IMR-90 (cell line): ENCODE measurements at regions not wholly inside any gene's neighbourhood (a gene's known extent, or its start where the extent isn't known, plus 50 kb on each side); places are given as distances from the start of the nearest gene placed in this dataset.

Experiments
- ATAC-seq: fragments of 200-7000 bp; cut with Tn5 transposase; 2 replicates; pipeline ENCODE4 v1.9.1; 2020; ENCODE audit warnings: low read depth, mild to moderate bottlenecking, moderate library complexity
- BruUV-seq: library from RNA; stranded (reverse); fragments of 400-500 nt; replicated peaks from 2 replicates; lab custom pipeline; 2021; lab: Mats Ljungman, UMichigan
- CTCF ChIA-PET: fragments of 300-600 bp; formaldehyde crosslinking; extraction: SDS; loops from one replicate; lab custom pipeline; 2021; ENCODE audit warnings: antibody characterized with exemption; lab: Yijun Ruan, JAX
- POLR2A ChIA-PET: fragments of 300-600 bp; sonication (Branson Sonifier 250); formaldehyde crosslinking; loops from one replicate; lab custom pipeline; 2022; ENCODE audit warnings: antibody characterized with exemption; ENCODE audit not compliant: unreplicated experiment; lab: Charles Lee
- DNase-seq: peaks from one replicate; pipeline ENCODE4 v3.0.0; 2013
- H2AFZ ChIP-seq: replicated peaks from 2 replicates; pipeline ENCODE3; 2013; ENCODE audit warnings: low read length, mild to moderate bottlenecking; ENCODE audit not compliant: poor library complexity
- H2AK5ac ChIP-seq: 2 replicates; pipeline ENCODE4 v1.6.1; 2013; ENCODE audit warnings: low read depth, low read length, inconsistent platforms
- H2AK9ac ChIP-seq: replicated peaks from 2 replicates; pipeline ENCODE3; 2013; ENCODE audit warnings: mild to moderate bottlenecking, low read depth, low read length, moderate library complexity; ENCODE audit not compliant: poor library complexity
- H2BK120ac ChIP-seq: 2 replicates; pipeline ENCODE4 v1.6.1; 2013; ENCODE audit warnings: low read depth, low read length, inconsistent platforms
- H2BK15ac ChIP-seq: 3 replicates; pipeline ENCODE4 v1.6.1; 2013; ENCODE audit warnings: low read depth, low read length, inconsistent platforms
- H2BK20ac ChIP-seq: 2 replicates; pipeline ENCODE4 v1.6.1; 2013; ENCODE audit warnings: low read depth, mild to moderate bottlenecking, inconsistent platforms, low read length, moderate library complexity
- H2BK5ac ChIP-seq: 2 replicates; pipeline ENCODE4 v1.6.1; 2013; ENCODE audit warnings: mild to moderate bottlenecking, low read depth, low read length, inconsistent platforms; ENCODE audit not compliant: poor library complexity, severe bottlenecking
- H3K14ac ChIP-seq: replicated peaks from 2 replicates; pipeline ENCODE4 v1.6.1; 2013; ENCODE audit warnings: low read depth, low read length, inconsistent platforms
- H3K18ac ChIP-seq: 2 replicates; pipeline ENCODE4 v1.6.1; 2013; ENCODE audit warnings: low read depth, low read length, control low read depth
- H3K23ac ChIP-seq: 2 replicates; pipeline ENCODE4 v1.6.1; 2013; ENCODE audit warnings: low read depth, low read length, inconsistent platforms
- H3K27ac ChIP-seq: 2 replicates; pipeline ENCODE4 v1.5.1; 2013; ENCODE audit warnings: mild to moderate bottlenecking, control low read depth, low read length; ENCODE audit not compliant: insufficient read depth
- H3K27me3 ChIP-seq: 2 replicates; pipeline ENCODE4 v1.6.1; 2013; ENCODE audit warnings: low read length; ENCODE audit not compliant: control insufficient read depth, insufficient read depth
- H3K36me3 ChIP-seq: 2 replicates; pipeline ENCODE4 v1.6.1; 2013; ENCODE audit warnings: low read length, mixed read lengths; ENCODE audit not compliant: control insufficient read depth, insufficient read depth
- H3K4ac ChIP-seq: 2 replicates; pipeline ENCODE4 v1.6.1; 2013; ENCODE audit warnings: low read depth, low read length, inconsistent platforms
- H3K4me1 ChIP-seq: 2 replicates; pipeline ENCODE4 v1.6.1; 2013; ENCODE audit warnings: low read length, mixed read lengths; ENCODE audit not compliant: control insufficient read depth, insufficient read depth
- H3K4me2 ChIP-seq: 2 replicates; pipeline ENCODE4 v1.6.1; 2013; ENCODE audit warnings: low read depth, mild to moderate bottlenecking, control low read depth, low read length, moderate library complexity
- H3K4me3 ChIP-seq: 2 replicates; pipeline ENCODE4 v1.5.1; 2013; ENCODE audit warnings: low read depth, mild to moderate bottlenecking, control low read depth, low read length, moderate library complexity; ENCODE audit not compliant: insufficient read depth
- H3K56ac ChIP-seq: 2 replicates; pipeline ENCODE4 v1.6.1; 2013; ENCODE audit warnings: low read length, inconsistent platforms; ENCODE audit not compliant: insufficient read depth; ENCODE audit errors: extremely low read depth
- H3K79me1 ChIP-seq, 2 experiments: 2 replicates each; pipeline ENCODE4 v1.6.1; 2013; ENCODE audit warnings: low read length in 2 of 2, inconsistent platforms in 1 of 2, low read depth in 1 of 2
- H3K9ac ChIP-seq: 2 replicates; pipeline ENCODE4 v1.6.1; 2013; ENCODE audit warnings: low read depth, low read length, control low read depth
- H3K9me1 ChIP-seq: 2 replicates; pipeline ENCODE4 v1.6.1; 2013; ENCODE audit warnings: low read length, inconsistent platforms; ENCODE audit not compliant: insufficient read depth
- H3K9me3 ChIP-seq: 2 replicates; pipeline ENCODE4 v1.6.1; 2013; ENCODE audit warnings: low read length; ENCODE audit not compliant: control insufficient read depth, insufficient read depth
- H4K20me1 ChIP-seq: 2 replicates; pipeline ENCODE4 v1.6.1; 2013; ENCODE audit warnings: low read length, inconsistent platforms; ENCODE audit not compliant: insufficient read depth
- H4K5ac ChIP-seq: 2 replicates; pipeline ENCODE4 v1.6.1; 2013; ENCODE audit warnings: mild to moderate bottlenecking, low read depth, low read length, control low read depth
- H4K8ac ChIP-seq, 2 experiments: 2 replicates each; pipeline ENCODE4 v1.6.1; 2013; ENCODE audit warnings: low read depth in 2 of 2, low read length in 2 of 2, control low read depth in 1 of 2, inconsistent platforms in 1 of 2
- H4K91ac ChIP-seq: 2 replicates; pipeline ENCODE4 v1.6.1; 2013; ENCODE audit warnings: low read depth, low read length, inconsistent platforms; ENCODE audit not compliant: insufficient read depth
- CEBPB ChIP-seq: IDR thresholded peaks from 2 replicates; pipeline ENCODE4 v1.6.1; 2012; ENCODE audit warnings: low read depth, low read length, improper control_type of control experiment
- CHD1 ChIP-seq: IDR thresholded peaks from 2 replicates; pipeline ENCODE4 v1.6.1; 2012; ENCODE audit warnings: low read depth, low read length, improper control_type of control experiment
- CTCF ChIP-seq: conservative IDR thresholded peaks from 2 replicates; pipeline ENCODE4 v1.5.1; 2012; ENCODE audit warnings: mild to moderate bottlenecking, low read depth, low read length, improper control_type of control experiment
- FOS ChIP-seq: fragments of 150-350 bp; IDR thresholded peaks from 2 replicates; pipeline ENCODE4 v1.6.1; 2016; ENCODE audit warnings: low read depth, low read length
- MAFK ChIP-seq: IDR thresholded peaks from 2 replicates; pipeline ENCODE4 v1.6.1; 2012; ENCODE audit warnings: low read depth, low read length, improper control_type of control experiment
- MXI1 ChIP-seq: IDR thresholded peaks from 2 replicates; pipeline ENCODE4 v1.6.1; 2012; ENCODE audit warnings: low read depth, mild to moderate bottlenecking, low read length, moderate library complexity, borderline replicate concordance
- NFE2L2 ChIP-seq: fragments of 150-350 bp; IDR thresholded peaks from 2 replicates; pipeline ENCODE4 v1.6.1; 2016; ENCODE audit warnings: low read depth, mild to moderate bottlenecking, low read length
- POLR2A ChIP-seq: IDR thresholded peaks from 2 replicates; pipeline ENCODE4 v1.6.1; 2012; ENCODE audit warnings: mild to moderate bottlenecking, low read depth, low read length
- RAD21 ChIP-seq: IDR thresholded peaks from 2 replicates; pipeline ENCODE4 v1.6.1; 2012; ENCODE audit warnings: low read length, improper control_type of control experiment
- RCOR1 ChIP-seq: IDR thresholded peaks from 2 replicates; pipeline ENCODE4 v1.6.1; 2012; ENCODE audit warnings: mild to moderate bottlenecking, low read length, improper control_type of control experiment; ENCODE audit not compliant: insufficient replicate concordance
- SMC3 ChIP-seq: fragments of 150-350 bp; IDR thresholded peaks from 2 replicates; pipeline ENCODE4 v1.6.1; 2016; ENCODE audit warnings: low read depth, mild to moderate bottlenecking, antibody characterized with exemption, low read length, moderate library complexity
- WGBS, 2 experiments: methylation state at CpG; one replicate each; pipeline versions ENCODE4 v1.1.5 to v1.1.7; 2013; ENCODE audit warnings: missing lambda C conversion rate in 2 of 2; ENCODE audit not compliant: insufficient read length in 1 of 2; ENCODE audit errors: extremely low coverage in 2 of 2; 5-methylcytosine and 5-hydroxymethylcytosine counted together
- dilution Hi-C: fragments of 300-500 bp; cut with HindIII; formaldehyde crosslinking; loops from one replicate; pipeline ENCODE4 v1.14.3; 2018; ENCODE audit warnings: low sequenced_read_pairs; ENCODE audit not compliant: unreplicated experiment
- in situ Hi-C: fragments of 300-500 bp; cut with MboI; formaldehyde crosslinking; loops from 3 replicates; pipeline ENCODE4 v1.14.3; 2019; ENCODE audit warnings: low sequenced_read_pairs, inconsistent platforms, mixed read lengths
- intact Hi-C: fragments of 100-400 bp; cut with micrococcal nuclease; formaldehyde crosslinking; loops from 2 replicates; pipeline ENCODE4 v1.10.0; 2022

DNA sequence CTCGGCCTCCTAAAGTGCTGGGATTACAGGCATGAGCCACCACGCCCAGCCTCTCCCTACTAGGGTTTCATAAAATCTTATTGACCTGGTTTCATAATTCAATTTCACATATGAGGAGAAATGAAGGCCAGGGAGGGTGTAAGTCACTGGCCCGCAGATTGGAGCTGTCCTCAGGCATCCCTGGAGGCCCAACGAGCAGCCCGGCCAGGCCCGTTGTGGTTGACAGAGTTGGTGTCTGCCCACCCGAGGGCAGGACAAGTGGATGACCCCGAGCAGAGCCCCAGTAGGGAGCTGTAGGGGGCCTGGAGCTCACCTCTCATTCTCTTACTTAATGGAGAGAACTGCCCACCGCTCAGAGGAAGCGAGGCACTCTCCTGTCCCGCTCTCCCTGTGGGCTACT lies 78.9 kb downstream of the CPN2 start:
- Histone ChIP-seq H2AK9ac (no peak overlapping the region), H4K20me1 (no peaks in the 10 kb centered on the region), H3K27ac (no peak overlapping the region), H3K4me2 (no peak overlapping the region), H3K4ac (no peak overlapping the region), H2AFZ (no peak overlapping the region), H3K9me1 (no peaks in the 10 kb centered on the region; the same call in 1 of the 2 replicates), H3K56ac (no peak overlapping the region), H4K8ac (no peak overlapping the region), H3K18ac (no peak overlapping the region), H2AK5ac (no peak overlapping the region), H3K9ac (no peak overlapping the region), H2BK120ac (no peak overlapping the region), H3K79me1 (no peaks in the 10 kb centered on the region), H3K23ac (no peak overlapping the region), H2BK20ac (no peak overlapping the region), H3K27me3 (peaks cover 13% of the 10 kb centered on the region; the same call in 1 of the 2 replicates), H3K14ac (no peak overlapping the region), H4K5ac (no peak overlapping the region), H3K36me3 (no peaks in the 10 kb centered on the region), H3K4me3 (no peak overlapping the region), H2BK5ac (no peak overlapping the region), H3K4me1 (peaks cover under 1% of the 10 kb centered on the region; the same call in 1 of the 2 replicates), H2BK15ac (no peak overlapping the region), H3K9me3 (no peaks in the 10 kb centered on the region), H4K91ac (no peak overlapping the region)
- in situ Hi-C loops = no loop called here
- ChIA-PET CTCF (no interaction called here), POLR2A (no interaction called here)
- dilution Hi-C loops = no loop called here
- no peak for TF ChIP-seq NFE2L2
- no peak for TF ChIP-seq MAFK
- TF ChIP-seq CEBPB = no peak
- no peak for TF ChIP-seq CHD1
- TF ChIP-seq RAD21 = no peak
- no peak for TF ChIP-seq CTCF
- TF ChIP-seq MXI1 = no peak
- no peak for TF ChIP-seq SMC3
- TF ChIP-seq FOS = no peak
- no peak for TF ChIP-seq RCOR1
- no peak for TF ChIP-seq POLR2A
- intact Hi-C loops = no loop called here
- no peak for ATAC-seq
- BruUV-seq = no TSS peak
- DNase-seq = no peak
- no CpG with 5 or more reads among the region's 11 CpGs for WGBS, 2 experiments
